ENCODE measurements at regions not wholly inside any gene's neighbourhood (a gene's known extent, or its start where the extent isn't known, plus 50 kb on each side); places are given as distances from the start of the nearest gene placed in this dataset.

DNA sequence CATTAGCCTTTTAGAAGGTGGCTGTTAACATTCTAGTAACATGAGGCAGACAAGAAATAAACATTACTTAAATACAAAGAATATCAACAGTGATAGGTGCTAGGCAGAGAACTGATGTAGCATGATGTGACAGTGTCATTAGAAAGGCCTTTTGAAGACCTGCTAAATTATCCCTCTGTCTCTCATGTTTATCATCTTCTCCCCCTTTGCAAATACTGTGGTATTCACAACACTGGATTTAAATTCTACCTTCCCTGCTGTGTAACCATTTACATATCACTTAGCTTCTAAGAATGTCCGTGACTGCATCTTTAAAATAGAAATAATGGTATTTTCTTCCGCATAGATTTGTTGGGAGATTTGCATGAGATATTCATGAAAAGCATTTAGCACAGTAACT, 74.4 kb upstream of the CLEC14A start:
- DNase-seq (no peak), ATAC-seq (ENCODE audit: low FRiP score) (no peak)
- Histone ChIP-seq H3K27ac (ENCODE audit: low read depth in 1 of 2, low read length in 2 of 2) (no peak overlapping the region), H3K9me3 (ENCODE audit: control insufficient read depth, low read length) (no peaks in the 10 kb centered on the region), H3K4me1 (ENCODE audit: control insufficient read depth in 1 of 2, insufficient read depth in 2 of 2, low read length in 2 of 2) (no peaks in the 10 kb centered on the region), H3K27me3 (ENCODE audit: control insufficient read depth in 1 of 2, insufficient read depth in 2 of 2, low read length in 1 of 2) (no peaks in the 10 kb centered on the region), H3K4me3 (ENCODE audit: low read length in 2 of 2) (no peak overlapping the region), H3K36me3 (ENCODE audit: control insufficient read depth in 1 of 2, insufficient read depth in 2 of 2, low read length in 1 of 2) (no peaks in the 10 kb centered on the region)
- intact Hi-C loops (cut with DNase I) = no loop called here
- 62 to 66% methylated on average over 2 of the region's 2 CpGs for WGBS, 2 donors

DNA sequence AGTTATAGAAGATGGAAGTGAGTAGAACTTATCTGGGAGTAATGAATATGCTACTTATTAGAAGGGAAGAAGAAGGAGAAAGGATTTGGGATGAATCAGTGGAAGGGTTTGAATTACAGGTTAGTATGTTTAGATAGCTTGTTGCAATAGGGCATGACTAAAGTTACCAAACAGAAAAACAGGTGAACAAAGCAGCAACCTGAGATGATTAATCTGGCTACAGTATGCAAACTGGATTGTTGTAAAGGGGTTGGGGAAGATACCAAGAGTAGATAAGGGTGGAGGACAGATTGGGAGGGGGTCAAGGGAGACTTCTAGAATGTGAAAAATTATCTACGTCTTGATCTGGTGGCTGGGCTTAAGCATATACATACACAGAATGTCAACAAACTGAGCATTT, 73.4 kb upstream of the CLEC14A start:
- no peak for ATAC-seq (ENCODE audit: low FRiP score)
- Histone ChIP-seq H3K27ac (ENCODE audit: low read depth in 1 of 2, low read length in 2 of 2) (no peak overlapping the region), H3K36me3 (ENCODE audit: control insufficient read depth in 1 of 2, insufficient read depth in 2 of 2, low read length in 1 of 2) (no peaks in the 10 kb centered on the region), H3K27me3 (ENCODE audit: control insufficient read depth in 1 of 2, insufficient read depth in 2 of 2, low read length in 1 of 2) (no peaks in the 10 kb centered on the region), H3K4me1 (ENCODE audit: control insufficient read depth in 1 of 2, insufficient read depth in 2 of 2, low read length in 2 of 2) (no peaks in the 10 kb centered on the region), H3K4me3 (ENCODE audit: low read length in 2 of 2) (no peak overlapping the region), H3K9me3 (ENCODE audit: control insufficient read depth, low read length) (no peaks in the 10 kb centered on the region)
- intact Hi-C loops (cut with DNase I) = no loop called here
- no peak for DNase-seq
- 69 to 74% methylated on average over 1 of the region's 1 CpG for WGBS, 2 donors

DNA sequence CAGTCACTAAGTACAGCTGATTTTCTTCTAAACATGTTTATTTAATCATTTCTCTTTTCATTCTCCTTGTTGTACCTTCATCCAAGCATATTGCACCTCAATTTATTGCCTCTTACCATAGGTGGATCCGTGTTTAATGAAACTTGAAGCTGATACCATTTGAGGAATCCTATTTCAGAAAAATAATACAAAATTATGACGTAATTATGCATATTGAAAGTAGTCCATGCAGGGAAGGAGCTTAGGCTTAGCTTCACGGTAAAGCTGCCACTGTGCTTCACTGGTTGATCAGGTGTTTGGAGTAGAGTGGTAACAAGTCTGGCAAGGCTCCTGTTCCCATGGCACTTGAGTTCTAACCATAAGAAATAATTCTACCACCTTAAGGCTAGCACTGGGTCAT, 61.0 kb upstream of the CLEC14A start:
- ATAC-seq (ENCODE audit: low FRiP score) (no peak), DNase-seq (no peak)
- Histone ChIP-seq H3K27me3 (ENCODE audit: control insufficient read depth in 1 of 2, insufficient read depth in 2 of 2, low read length in 1 of 2) (no peaks in the 10 kb centered on the region), H3K4me1 (ENCODE audit: control insufficient read depth in 1 of 2, insufficient read depth in 2 of 2, low read length in 2 of 2) (no peaks in the 10 kb centered on the region), H3K27ac (ENCODE audit: low read depth in 1 of 2, low read length in 2 of 2) (no peak overlapping the region), H3K9me3 (ENCODE audit: control insufficient read depth, low read length) (no peaks in the 10 kb centered on the region), H3K36me3 (ENCODE audit: control insufficient read depth in 1 of 2, insufficient read depth in 2 of 2, low read length in 1 of 2) (no peaks in the 10 kb centered on the region), H3K4me3 (ENCODE audit: low read length in 2 of 2) (no peak overlapping the region)
- intact Hi-C loops (cut with DNase I) = no loop called here
- WGBS, 2 donors = 74 to 75% methylated on average over 3 of the region's 3 CpGs

DNA sequence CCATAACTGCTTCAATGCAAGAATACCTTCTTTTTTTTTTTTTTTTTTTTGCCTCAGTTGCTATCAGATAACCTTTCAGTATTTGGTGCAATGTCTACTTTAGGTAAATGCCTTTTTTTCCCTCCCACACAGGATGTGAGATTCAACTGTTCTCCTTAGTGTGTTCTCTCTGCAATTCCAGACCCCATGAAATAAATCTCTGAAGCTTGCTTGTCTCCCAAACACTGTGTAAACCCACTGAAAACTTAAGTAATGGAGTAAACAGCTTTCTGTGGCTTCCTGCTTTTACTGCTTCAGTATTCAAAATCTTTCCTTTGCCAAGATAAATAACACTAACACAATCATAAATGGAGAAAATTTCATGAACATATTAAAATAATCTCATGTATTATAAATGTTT, 55.8 kb upstream of the CLEC14A start:
- Histone ChIP-seq H3K27ac (ENCODE audit: low read depth in 1 of 2, low read length in 2 of 2) (no peak overlapping the region), H3K9me3 (ENCODE audit: control insufficient read depth, low read length) (no peaks in the 10 kb centered on the region), H3K36me3 (ENCODE audit: control insufficient read depth in 1 of 2, insufficient read depth in 2 of 2, low read length in 1 of 2) (no peaks in the 10 kb centered on the region), H3K4me3 (ENCODE audit: low read length in 2 of 2) (no peak overlapping the region), H3K27me3 (ENCODE audit: control insufficient read depth in 1 of 2, insufficient read depth in 2 of 2, low read length in 1 of 2) (no peaks in the 10 kb centered on the region), H3K4me1 (ENCODE audit: control insufficient read depth in 1 of 2, insufficient read depth in 2 of 2, low read length in 2 of 2) (peaks cover 0 to 2% of the 10 kb centered on the region in 2 donors)
- intact Hi-C loops (cut with DNase I) = no loop called here
- DNase-seq (no peak), ATAC-seq (ENCODE audit: low FRiP score) (no peak)

DNA sequence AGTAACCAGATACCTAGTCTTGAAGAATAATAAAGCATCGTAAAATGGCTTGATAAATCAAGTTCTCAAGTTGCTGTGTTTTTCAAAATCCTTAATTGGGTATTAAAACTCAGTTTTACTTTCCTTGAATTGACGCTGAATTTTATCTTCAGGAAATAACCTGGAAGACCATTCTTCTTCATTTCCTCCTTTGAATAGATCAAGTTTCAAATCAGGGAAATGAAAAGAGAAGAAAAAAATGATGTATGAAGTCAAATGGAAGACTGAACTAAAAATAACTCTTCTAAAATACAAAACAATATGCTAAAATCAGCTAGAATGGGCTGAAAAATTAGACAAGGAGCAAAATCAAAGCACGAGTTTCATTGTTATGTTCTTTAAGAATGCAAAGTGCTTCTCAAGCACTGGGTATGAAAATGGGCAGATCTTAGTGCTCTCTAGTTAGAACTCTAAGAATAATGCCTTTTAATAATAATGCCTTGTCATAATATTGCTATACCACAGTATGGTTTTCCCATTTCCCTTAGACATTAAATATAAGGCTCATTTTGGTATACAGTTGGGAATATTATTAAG, 54.6 kb upstream of the CLEC14A start:
- Histone ChIP-seq H3K36me3 (ENCODE audit: control insufficient read depth in 1 of 2, insufficient read depth in 2 of 2, low read length in 1 of 2) (no peaks in the 10 kb centered on the region), H3K27ac (ENCODE audit: low read depth in 1 of 2, low read length in 2 of 2) (no peak overlapping the region), H3K4me1 (ENCODE audit: control insufficient read depth in 1 of 2, insufficient read depth in 2 of 2, low read length in 2 of 2) (peaks cover 0 to 2% of the 10 kb centered on the region in 2 donors), H3K9me3 (ENCODE audit: control insufficient read depth, low read length) (no peaks in the 10 kb centered on the region), H3K27me3 (ENCODE audit: control insufficient read depth in 1 of 2, insufficient read depth in 2 of 2, low read length in 1 of 2) (no peaks in the 10 kb centered on the region), H3K4me3 (ENCODE audit: low read length in 2 of 2) (no peak overlapping the region)
- 33% methylated on average over 3 of the region's 3 CpGs for WGBS, 2 donors
- DNase-seq (no peak), ATAC-seq (ENCODE audit: low FRiP score) (no peak)
- intact Hi-C loops (cut with DNase I) = no loop called here

DNA sequence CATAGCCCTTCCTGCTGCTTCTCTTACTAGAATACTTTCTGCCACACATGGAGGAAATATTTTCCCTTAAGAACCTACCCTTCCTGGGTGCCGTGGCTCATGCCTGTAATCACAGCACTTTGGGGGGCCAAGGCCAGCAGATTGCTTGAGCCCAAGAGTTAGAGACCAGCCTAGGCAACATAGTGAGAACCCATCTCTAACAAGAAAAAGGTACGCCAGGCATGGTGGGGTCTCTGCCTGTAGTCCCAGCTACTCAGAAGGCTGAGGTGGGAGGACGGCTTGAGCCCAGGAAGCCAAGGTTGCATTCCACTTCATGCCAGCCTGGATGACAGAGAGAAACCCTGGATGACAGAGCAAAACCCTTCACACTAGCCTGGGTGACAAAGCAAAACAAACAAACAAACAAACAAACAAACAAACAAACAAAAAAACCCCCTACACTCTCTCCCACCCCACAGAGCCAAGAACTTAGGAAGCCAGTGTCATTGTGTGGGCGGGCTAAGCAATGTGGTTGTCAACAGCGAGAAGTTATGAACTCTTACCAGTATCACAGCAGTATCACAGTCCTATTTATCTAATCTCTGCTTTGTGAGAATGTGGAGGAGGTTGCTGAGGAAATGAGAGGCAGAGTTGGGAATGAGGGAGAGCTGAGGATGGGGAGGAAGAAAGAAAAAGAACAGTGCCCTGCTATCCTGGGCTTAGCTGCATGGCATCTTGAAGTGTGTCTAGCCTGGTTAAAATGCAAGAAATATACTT, 53.8 kb upstream of the CLEC14A start:
- intact Hi-C loops (cut with DNase I) = no loop called here
- H3K36me3 ChIP-seq (ENCODE audit: control insufficient read depth in 1 of 2, insufficient read depth in 2 of 2, low read length in 1 of 2) = no peaks in the 10 kb centered on the region
- H3K4me1 ChIP-seq (ENCODE audit: control insufficient read depth in 1 of 2, insufficient read depth in 2 of 2, low read length in 2 of 2) = peaks cover 0 to 2% of the 10 kb centered on the region in 2 donors
- H3K27ac ChIP-seq (ENCODE audit: low read depth in 1 of 2, low read length in 2 of 2) = no peak overlapping the region
- ATAC-seq (ENCODE audit: low FRiP score) = peak; percentile 22
- H3K9me3 ChIP-seq (ENCODE audit: control insufficient read depth, low read length) = no peaks in the 10 kb centered on the region
- DNase-seq = no peak
- no peak overlapping the region for H3K4me3 ChIP-seq (ENCODE audit: low read length in 2 of 2)
- no peaks in the 10 kb centered on the region for H3K27me3 ChIP-seq (ENCODE audit: control insufficient read depth in 1 of 2, insufficient read depth in 2 of 2, low read length in 1 of 2)
- 67 to 69% methylated on average over 5 of the region's 5 CpGs for WGBS, 2 donors

Measured in aorta (tissue), 5 donors.